Ascending aorta (tissue), 2 donors: ENCODE measurements at regions not wholly inside any gene's neighbourhood (a gene's known extent, or its start where the extent isn't known, plus 50 kb on each side); places are given as distances from the start of the nearest gene placed in this dataset.
"Not testable (repeated sequence)": the region's sequence is repeated elsewhere in the genome, so short reads cannot be mapped to it uniquely, and the experiment has no call there.

Source experiments
- DNase-seq, 2 donors: peaks; one replicate each; pipeline ENCODE4 v3.0.0-alpha.2; 2019; ENCODE audit warnings: low spot score in 2 of 2
- H3K27ac ChIP-seq, 2 donors: fragments of 200-600 bp; sonication (generic); one replicate each; pipeline ENCODE4 v1.5.1; 2016 to 2017; ENCODE audit warnings: mild to moderate bottlenecking in 1 of 2
- H3K27me3 ChIP-seq: fragments of 200-600 bp; sonication (generic); one replicate; pipeline ENCODE4 v1.5.1; 2017
- H3K36me3 ChIP-seq, 2 donors: fragments of 200-600 bp; sonication (generic); one replicate each; pipeline ENCODE4 v1.5.1; 2016
- H3K4me1 ChIP-seq, 2 donors: fragments of 200-600 bp; sonication (generic); one replicate each; pipeline ENCODE4 v1.5.1; 2016 to 2017; ENCODE audit warnings: mild to moderate bottlenecking in 1 of 2
- H3K4me3 ChIP-seq, 2 donors: fragments of 200-600 bp; sonication (generic); one replicate each; pipeline ENCODE4 v1.5.1; 2016 to 2017; ENCODE audit warnings: mild to moderate bottlenecking in 1 of 2
- H3K9me3 ChIP-seq, 2 donors: fragments of 200-600 bp; sonication (generic); one replicate each; pipeline ENCODE4 v1.5.1; 2016
- intact Hi-C: fragments of 100-400 bp; cut with DNase I; formaldehyde crosslinking; loops from one replicate; pipeline ENCODE4 v1.15.1; 2023
- TF ChIP-seq, protein P1 (sequence below), 3 experiments: fragments of 200-600 bp in 2 of 3; fragments of 450-650 bp in 1 of 3; sonication (generic) in 2 of 3; IDR thresholded peaks; one replicate each; pipeline ENCODE4 v1.5.1; 2016 to 2019; ENCODE audit warnings: antibody characterized with exemption in 3 of 3, mild to moderate bottlenecking in 1 of 3, moderate library complexity in 1 of 3

- intact Hi-C loops = no loop called here
- Histone ChIP-seq H3K4me1 (no peaks in the 10 kb centered on the region), H3K4me3 (no peak overlapping the region), H3K36me3 (no peaks in the 10 kb centered on the region), H3K27ac (no peak overlapping the region), H3K27me3 (no peaks in the 10 kb centered on the region), H3K9me3 (no peaks in the 10 kb centered on the region)
- no peak for DNase-seq
- TF ChIP-seq, protein P1, sequence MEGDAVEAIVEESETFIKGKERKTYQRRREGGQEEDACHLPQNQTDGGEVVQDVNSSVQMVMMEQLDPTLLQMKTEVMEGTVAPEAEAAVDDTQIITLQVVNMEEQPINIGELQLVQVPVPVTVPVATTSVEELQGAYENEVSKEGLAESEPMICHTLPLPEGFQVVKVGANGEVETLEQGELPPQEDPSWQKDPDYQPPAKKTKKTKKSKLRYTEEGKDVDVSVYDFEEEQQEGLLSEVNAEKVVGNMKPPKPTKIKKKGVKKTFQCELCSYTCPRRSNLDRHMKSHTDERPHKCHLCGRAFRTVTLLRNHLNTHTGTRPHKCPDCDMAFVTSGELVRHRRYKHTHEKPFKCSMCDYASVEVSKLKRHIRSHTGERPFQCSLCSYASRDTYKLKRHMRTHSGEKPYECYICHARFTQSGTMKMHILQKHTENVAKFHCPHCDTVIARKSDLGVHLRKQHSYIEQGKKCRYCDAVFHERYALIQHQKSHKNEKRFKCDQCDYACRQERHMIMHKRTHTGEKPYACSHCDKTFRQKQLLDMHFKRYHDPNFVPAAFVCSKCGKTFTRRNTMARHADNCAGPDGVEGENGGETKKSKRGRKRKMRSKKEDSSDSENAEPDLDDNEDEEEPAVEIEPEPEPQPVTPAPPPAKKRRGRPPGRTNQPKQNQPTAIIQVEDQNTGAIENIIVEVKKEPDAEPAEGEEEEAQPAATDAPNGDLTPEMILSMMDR (IDR thresholded peaks at IDR 0.05) = no peak
Measured at GRCh38 chr2:75379476-75380210, 180.3 kb upstream of the TACR1 start.

DNA sequence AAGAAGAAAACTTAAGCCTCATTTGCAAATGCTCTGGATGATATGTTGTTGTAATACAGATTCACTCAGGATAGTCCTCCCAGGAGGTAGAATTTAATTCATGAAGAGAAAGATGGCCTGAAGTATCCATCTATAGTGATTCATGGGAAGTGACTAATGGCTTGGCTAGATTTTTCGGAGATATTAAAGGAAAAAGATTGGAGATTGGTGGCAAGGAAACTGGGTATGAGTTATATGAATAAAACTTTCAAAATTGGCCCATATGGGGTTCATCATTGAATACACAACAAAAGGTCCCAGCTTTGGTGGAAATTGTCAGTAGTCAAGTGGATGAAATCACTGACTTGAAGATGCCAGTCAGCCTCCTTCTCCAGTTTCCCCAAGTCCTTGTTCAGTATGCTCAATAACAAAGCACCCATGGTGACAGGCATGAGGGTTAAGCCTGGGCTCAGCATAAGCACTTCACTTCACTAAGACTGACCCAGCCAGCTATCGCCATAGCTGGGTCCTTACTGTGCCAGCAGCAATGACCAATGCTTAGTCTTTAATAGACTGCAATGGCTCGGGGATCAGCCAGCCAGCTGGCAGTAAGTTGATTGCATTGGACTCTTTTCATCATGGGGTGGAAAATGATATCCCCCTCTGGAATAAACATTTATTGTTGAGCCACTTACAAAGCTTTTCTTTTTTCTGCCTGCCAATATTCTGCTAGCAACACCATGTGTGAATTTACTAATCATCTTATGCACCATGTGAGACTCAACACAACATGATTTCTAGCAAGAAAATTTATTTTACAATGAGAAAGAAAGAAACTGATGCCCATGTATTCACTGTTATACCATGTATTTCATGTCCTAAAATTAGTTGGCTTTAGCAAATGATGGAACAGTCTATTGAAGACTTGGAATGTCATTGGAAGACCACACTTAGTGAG lies 176.6 kb upstream of the TACR1 start:
- TF ChIP-seq, protein P1 (IDR thresholded peaks at IDR 0.05) = no peak
- Histone ChIP-seq H3K27me3 (no peaks in the 10 kb centered on the region), H3K9me3 (no peaks in the 10 kb centered on the region), H3K27ac (no peak overlapping the region), H3K4me3 (no peak overlapping the region), H3K4me1 (no peaks in the 10 kb centered on the region), H3K36me3 (no peaks in the 10 kb centered on the region)
- intact Hi-C loops = no loop called here
- no peak for DNase-seq

DNA sequence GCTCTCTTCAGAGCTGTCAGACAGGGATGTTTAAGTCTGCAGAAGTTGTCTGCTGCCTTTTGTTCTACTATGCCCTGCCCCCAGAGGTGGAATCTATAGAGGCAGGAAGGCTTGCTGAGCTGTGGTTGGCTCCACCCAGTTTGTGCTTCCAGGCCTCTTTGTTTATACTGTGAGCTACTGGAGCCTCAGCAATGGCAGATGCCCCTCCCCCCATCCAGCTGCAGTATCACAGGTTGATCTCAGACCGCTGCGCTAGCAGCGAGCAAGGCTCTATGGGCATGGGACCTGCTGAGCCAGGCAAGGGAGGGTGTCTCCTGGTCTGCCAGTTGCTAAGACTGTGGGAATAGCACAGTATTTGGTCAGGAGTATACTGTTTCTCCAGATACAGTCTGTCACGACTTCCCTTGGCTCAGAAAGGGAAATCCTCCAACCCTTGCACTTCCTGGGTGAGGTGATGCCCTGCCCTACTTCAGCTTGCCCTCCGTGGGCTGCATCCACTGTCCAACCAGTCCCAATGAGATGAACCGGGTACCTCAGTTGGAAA lies 175.2 kb upstream of the TACR1 start:
- H3K4me1 ChIP-seq, H3K27ac ChIP-seq, H3K36me3 ChIP-seq, intact Hi-C loops, DNase-seq, H3K27me3 ChIP-seq, H3K9me3 ChIP-seq, H3K4me3 ChIP-seq: not testable (repeated sequence)

- no peaks in the 10 kb centered on the region for H3K4me1 ChIP-seq
- TF ChIP-seq, protein P1 (IDR thresholded peaks at IDR 0.05) = no peak
- no peaks in the 10 kb centered on the region for H3K36me3 ChIP-seq
- H3K4me3 ChIP-seq = no peak overlapping the region
- H3K27ac ChIP-seq = no peak overlapping the region
- no peaks in the 10 kb centered on the region for H3K27me3 ChIP-seq
- no peak for DNase-seq
- peaks cover 0 to 6% of the 10 kb centered on the region in 2 donors for H3K9me3 ChIP-seq
- intact Hi-C loops = no loop called here
Measured at GRCh38 chr2:75367401-75367800, 168.1 kb upstream of the TACR1 start.

DNA sequence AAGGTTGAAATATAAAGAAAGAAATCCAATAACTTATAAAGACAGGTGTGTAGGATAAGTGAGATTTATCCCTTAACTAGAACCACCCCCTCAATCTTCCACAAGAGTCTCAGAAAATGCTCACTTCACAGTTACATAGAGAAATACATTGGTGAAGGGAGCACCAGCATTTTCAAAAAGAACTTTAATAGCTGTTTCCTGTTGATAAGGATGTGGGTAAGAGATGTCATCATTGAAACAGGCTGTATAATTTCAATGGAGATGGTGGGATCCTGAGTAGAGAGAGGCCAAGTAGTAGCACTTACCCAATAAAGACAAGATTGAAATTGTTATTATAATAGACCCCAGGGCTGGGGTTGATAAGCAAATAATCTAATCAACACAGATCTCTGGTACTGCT lies 162.2 kb upstream of the TACR1 start:
- Histone ChIP-seq H3K27ac (no peak overlapping the region), H3K4me1 (no peaks in the 10 kb centered on the region), H3K9me3 (no peaks in the 10 kb centered on the region), H3K27me3 (no peaks in the 10 kb centered on the region), H3K36me3 (no peaks in the 10 kb centered on the region), H3K4me3 (no peak overlapping the region)
- DNase-seq = no peak
- intact Hi-C loops = no loop called here
- TF ChIP-seq, protein P1 (IDR thresholded peaks at IDR 0.05) = no peak

DNA sequence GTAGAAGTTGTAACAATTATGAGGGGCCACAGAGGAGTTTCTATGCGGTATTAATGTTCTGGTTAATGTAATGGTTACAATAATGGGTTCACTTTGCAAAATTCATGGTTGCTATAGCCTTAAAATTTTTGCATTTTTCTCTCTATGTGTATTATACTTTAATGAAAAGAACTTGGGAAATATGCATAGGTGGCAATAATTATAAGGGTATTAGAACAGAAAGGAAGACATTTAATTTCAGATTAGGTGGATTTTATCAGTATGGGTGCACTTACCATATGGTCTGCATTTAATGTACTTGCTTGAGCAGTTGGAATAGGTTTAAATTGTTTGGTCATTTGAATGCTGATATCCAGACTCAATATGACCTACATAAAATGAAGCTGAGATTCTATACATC lies 161.6 kb upstream of the TACR1 start:
- Histone ChIP-seq H3K27me3 (no peaks in the 10 kb centered on the region), H3K27ac (no peak overlapping the region), H3K36me3 (no peaks in the 10 kb centered on the region), H3K4me3 (no peak overlapping the region), H3K9me3 (no peaks in the 10 kb centered on the region), H3K4me1 (no peaks in the 10 kb centered on the region)
- TF ChIP-seq, protein P1 (IDR thresholded peaks at IDR 0.05) = no peak
- DNase-seq = no peak
- intact Hi-C loops = no loop called here
